GM18505 (cell line): ENCODE measurements at regions not wholly inside any gene's neighbourhood (a gene's known extent, or its start where the extent isn't known, plus 50 kb on each side); places are given as distances from the start of the nearest gene placed in this dataset.
"Not testable (repeated sequence)": the region's sequence is repeated elsewhere in the genome, so short reads cannot be mapped to it uniquely, and the experiment has no call there.

ENCODE experiments used
- ATAC-seq: cut with Tn5 transposase; IDR thresholded peaks from one replicate; pipeline ENCODE4 v1.9.1; 2021; ENCODE audit not compliant: unreplicated experiment
- POLR2A ChIP-seq: IDR thresholded peaks from 4 replicates; pipeline ENCODE4 v1.6.1; 2011; ENCODE audit warnings: borderline replicate concordance; ENCODE audit not compliant: insufficient read depth, insufficient read length; ENCODE audit errors: extremely low read depth

DNA sequence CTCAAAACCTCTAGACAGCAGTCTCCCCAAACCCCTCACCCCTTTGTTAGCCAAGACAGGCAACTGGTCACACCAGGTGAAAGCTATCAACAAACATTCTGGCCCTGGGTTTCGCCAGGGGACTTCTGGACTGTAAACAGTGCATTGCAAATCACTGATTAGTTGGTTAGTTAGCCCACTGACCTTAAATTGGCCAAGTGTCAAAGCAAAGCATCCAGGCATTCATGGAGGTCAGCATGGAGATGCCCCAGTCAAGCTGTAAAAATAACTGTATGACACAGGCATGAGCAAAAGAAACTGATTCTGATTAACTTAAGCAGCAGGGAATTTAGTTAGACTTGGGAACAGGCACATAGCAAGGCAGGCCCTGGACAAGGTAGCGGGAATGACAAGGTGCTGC, 156.0 kb upstream of the TTC29 start:
- no peak for TF ChIP-seq POLR2A
- ATAC-seq: no peak

GRCh38 chr4:147102596-147102995, 156.9 kb upstream of the TTC29 start:
- ATAC-seq: no peak
- TF ChIP-seq POLR2A: no peak

GRCh38 chr4:147103403-147103946, 157.8 kb upstream of the TTC29 start:
- no peak for ATAC-seq
- no peak for TF ChIP-seq POLR2A

GRCh38 chr4:147104768-147105167, 159.1 kb upstream of the TTC29 start:
- no peak for ATAC-seq
- no peak for TF ChIP-seq POLR2A

DNA sequence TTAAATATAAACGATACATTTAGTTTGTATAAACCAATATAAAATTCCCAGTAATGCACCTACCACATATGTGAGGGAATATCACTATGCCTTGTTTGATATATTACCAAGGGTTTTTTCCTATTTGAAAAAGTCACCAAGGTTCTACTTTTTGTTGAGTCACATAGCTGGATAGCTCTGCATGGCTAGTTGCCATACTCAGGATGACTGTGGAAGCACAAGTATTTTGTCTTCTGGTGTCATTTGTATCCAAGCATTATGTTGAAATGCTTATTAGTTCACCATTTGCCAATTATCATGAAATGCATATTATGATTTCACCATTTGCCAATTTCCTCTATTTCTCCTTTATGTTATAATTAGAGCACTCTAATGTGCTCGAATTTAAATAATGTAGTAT, 162.7 kb upstream of the TTC29 start:
- ATAC-seq: no peak
- no peak for TF ChIP-seq POLR2A

DNA sequence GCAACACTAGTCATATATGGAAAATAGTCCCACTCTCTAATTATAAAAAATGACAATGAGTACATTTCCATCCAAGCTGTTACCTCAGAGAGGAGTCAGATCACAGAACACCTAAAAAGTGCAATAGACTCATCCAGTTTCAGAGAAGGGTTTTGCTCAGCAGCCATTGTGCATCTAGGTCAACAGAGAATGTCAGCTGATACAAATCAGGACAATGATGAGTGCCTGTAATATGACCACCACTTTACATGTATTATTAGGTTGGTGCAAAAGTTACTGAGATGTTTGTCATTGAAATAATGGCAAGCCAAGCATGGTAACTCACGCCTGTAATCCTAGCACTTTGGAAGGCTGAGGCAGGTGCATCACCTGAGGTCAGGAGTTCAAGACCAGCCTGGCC, 164.1 kb upstream of the TTC29 start:
- no peak for TF ChIP-seq POLR2A
- no peak for ATAC-seq

DNA sequence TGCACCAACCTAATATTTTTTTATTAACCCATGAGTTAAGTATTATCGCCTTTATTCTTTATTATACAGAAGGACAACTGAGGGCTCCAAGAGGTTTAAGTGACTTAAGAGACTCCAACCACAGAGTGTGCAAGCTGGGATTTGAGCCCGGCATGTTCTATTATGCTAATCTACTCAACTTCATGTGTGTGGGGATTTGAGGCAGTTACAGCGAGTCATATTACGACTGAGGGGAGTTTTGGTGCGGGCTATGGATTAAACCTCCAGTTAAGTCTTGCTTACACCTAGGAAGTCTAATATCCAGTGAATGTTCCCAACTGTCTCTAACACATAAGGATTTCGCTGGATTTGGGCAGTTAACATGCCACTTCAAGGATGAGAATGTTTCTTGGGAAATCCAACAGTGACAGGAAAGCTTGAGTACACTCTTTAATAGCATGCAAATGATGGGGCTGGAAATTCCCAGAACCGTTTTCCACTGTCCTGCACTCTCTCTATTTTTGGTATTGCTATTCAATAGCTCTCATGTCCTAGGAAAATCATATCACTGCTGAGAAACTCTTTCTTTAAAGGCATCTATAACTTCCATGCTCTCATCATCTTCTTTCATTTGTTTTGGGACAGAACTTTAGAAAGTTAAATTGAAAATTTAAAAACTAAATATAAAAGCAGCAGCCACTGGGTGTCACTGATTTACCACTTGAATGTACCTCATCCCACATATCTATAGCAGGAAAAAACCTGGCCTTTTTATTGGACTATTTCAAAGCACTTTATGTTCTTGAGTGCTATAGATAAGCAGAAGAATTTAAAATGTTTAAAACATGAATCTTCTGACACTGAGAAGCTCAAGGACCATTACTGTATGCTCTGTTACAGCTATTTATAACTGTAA, 165.1 kb upstream of the TTC29 start:
- ATAC-seq: no peak
- no peak for TF ChIP-seq POLR2A

DNA sequence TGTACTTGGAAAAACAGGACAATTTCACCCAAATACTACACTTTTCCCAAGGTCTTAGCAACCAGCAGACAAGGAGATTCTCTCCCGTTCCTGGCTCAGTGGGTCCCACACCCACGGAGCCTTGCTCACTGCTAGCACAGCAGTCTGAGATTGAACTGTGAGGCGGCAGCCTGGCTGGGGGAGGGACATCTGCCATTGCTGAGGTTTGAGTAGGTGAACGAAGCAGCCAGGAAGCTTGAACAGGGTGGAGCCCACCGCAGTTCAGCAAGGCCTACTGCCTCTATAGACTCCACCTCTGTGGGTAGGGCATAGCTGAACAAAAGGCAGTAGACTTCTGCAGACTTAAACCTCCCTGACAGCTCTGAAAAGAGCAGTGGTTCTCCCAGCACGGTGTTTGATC, 166.5 kb upstream of the TTC29 start:
- not testable (repeated sequence) for ATAC-seq

- no peak for ATAC-seq
- TF ChIP-seq POLR2A: no peak
Measured at GRCh38 chr4:147117431-147117830, 171.8 kb upstream of the TTC29 start.

DNA sequence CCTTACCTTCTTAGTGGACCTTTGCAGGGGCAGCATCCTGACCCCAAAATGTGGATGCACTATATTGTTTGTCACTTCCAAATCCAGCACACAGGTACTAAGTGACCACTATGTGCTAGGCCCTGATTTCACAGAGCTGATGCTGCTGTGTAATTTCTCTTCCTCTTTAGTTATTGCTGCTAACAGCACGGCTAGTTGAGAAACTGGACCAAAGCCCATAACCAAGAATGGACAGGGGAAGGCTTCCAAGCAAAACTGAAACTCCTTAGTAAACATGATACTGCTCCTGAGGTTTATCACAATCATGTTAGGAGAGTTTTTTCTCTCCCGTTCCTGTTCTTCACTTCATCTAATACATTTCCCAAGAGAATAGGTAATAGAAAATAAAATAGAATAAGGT, 172.9 kb upstream of the TTC29 start:
- no peak for ATAC-seq
- TF ChIP-seq POLR2A: no peak

DNA sequence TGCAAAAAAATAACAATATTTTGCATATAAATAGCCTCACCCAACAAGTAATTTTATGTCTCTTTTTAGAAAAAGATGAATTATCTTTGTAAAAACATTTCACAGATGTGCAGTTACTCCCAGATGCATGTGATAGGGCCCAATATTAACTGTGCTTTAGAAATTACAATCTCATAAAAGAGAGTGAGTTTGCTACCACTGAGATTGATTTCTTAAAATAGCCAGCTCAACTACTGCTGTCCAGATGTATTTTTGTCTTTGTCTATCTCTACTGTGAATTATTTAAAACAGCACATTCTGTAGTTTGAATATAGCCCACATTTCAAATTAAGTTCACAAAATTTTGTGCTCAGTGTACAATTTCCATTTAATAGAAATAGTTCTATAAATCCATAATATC, 177.0 kb upstream of the TTC29 start:
- ATAC-seq: no peak
- no peak for TF ChIP-seq POLR2A

- ATAC-seq: no peak
- TF ChIP-seq POLR2A: no peak
Measured at GRCh38 chr4:147123146-147123545, 177.5 kb upstream of the TTC29 start.

- no peak for ATAC-seq
- TF ChIP-seq POLR2A: no peak
Measured at GRCh38 chr4:147128787-147129186, 183.1 kb upstream of the TTC29 start.

DNA sequence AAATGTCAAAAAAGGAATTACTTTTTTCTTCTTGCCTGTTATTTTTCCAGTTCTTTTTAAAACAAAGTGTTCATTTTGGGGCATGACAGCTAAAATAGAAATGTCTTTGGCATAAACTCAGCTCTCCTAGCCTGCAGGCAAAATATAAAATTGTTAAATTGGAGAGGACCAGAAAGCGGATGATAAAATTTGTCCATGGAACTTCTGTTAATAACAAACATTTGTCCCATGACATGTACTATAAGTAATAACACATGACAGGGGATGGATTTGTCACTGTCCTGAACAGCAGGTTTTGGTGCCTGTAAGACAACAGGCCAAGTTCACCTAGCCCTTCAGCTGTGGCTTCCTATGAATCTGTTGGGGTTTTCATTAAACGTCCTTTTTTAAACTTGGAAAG, 184.0 kb upstream of the TTC29 start:
- ATAC-seq: no peak
- TF ChIP-seq POLR2A: no peak
